ENCODE measurements at regions not wholly inside any gene's neighbourhood (a gene's known extent, or its start where the extent isn't known, plus 50 kb on each side); places are given as distances from the start of the nearest gene placed in this dataset.

- H3K9me3 ChIP-seq: no peaks in the 10 kb centered on the region
- H3K9me3 Mint-ChIP-seq (ENCODE audit: unreplicated experiment): peaks cover 8% of the 10 kb centered on the region
- ChIA-PET CTCF (interaction anchor here (0.7 kb wide), 1 partner anchor 64 kb away, joined by 3 read pairs; no protein-coding TSS in a partner anchor), POLR2A (interaction anchor here (0.9 kb wide), 1 partner anchor 210 kb away, joined by 4 read pairs; no protein-coding TSS in a partner anchor)
- H3K4me1 ChIP-seq: no peaks in the 10 kb centered on the region
- peaks cover 10% of the 10 kb centered on the region for H3K4me1 Mint-ChIP-seq (ENCODE audit: low read depth, unreplicated experiment)
- no TSS peak for BruUV-seq (replicated peaks)
- intact Hi-C loops (cut with micrococcal nuclease; ENCODE audit: unreplicated experiment): no loop called here
- H3K36me3 Mint-ChIP-seq (ENCODE audit: insufficient read depth, unreplicated experiment): no peaks in the 10 kb centered on the region
- H3K27me3 ChIP-seq (replicated peaks; ENCODE audit: control insufficient read depth, insufficient read depth, low read length): no peaks in the 10 kb centered on the region
- no peak for DNase-seq
- H3K4me3 ChIP-seq (ENCODE audit: low read depth, low read length): no peak overlapping the region
- H3K4me3 Mint-ChIP-seq (ENCODE audit: unreplicated experiment): no peak overlapping the region
- no peak for TF ChIP-seq CTCF (IDR thresholded peaks at IDR 0.05; ENCODE audit: insufficient read depth in 1 of 2, low read depth in 1 of 2, low read length in 1 of 2, severe bottlenecking in 1 of 2, unreplicated experiment in 1 of 2)
- no peaks in the 10 kb centered on the region for H3K36me3 ChIP-seq (ENCODE audit: control insufficient read depth, insufficient read depth, low read length)
- H3K27me3 Mint-ChIP-seq (ENCODE audit: insufficient read depth, unreplicated experiment): no peaks in the 10 kb centered on the region
- no peak overlapping the region for H3K27ac Mint-ChIP-seq (ENCODE audit: unreplicated experiment)
Measured at GRCh38 chr10:34018129-34018528, 683.7 kb upstream of the NRP1 start.

- H3K27me3 ChIP-seq (replicated peaks; ENCODE audit: control insufficient read depth, insufficient read depth, low read length): no peaks in the 10 kb centered on the region
- Mint-ChIP-seq H3K9me3 (ENCODE audit: unreplicated experiment) (peaks cover 16% of the 10 kb centered on the region), H3K4me1 (ENCODE audit: low read depth, unreplicated experiment) (peaks cover 10% of the 10 kb centered on the region), H3K27me3 (ENCODE audit: insufficient read depth, unreplicated experiment) (no peaks in the 10 kb centered on the region), H3K27ac (ENCODE audit: unreplicated experiment) (no peak overlapping the region), H3K4me3 (ENCODE audit: unreplicated experiment) (no peak overlapping the region), H3K36me3 (ENCODE audit: insufficient read depth, unreplicated experiment) (no peaks in the 10 kb centered on the region)
- no peak overlapping the region for H3K4me3 ChIP-seq (ENCODE audit: low read depth, low read length)
- ChIA-PET POLR2A (interaction anchor here (0.9 kb wide), 1 partner anchor 210 kb away, joined by 4 read pairs; no protein-coding TSS in a partner anchor), CTCF (interaction anchor here (0.7 kb wide), 1 partner anchor 39 kb away, joined by 3 read pairs; no protein-coding TSS in a partner anchor)
- BruUV-seq (replicated peaks): no TSS peak
- H3K36me3 ChIP-seq (ENCODE audit: control insufficient read depth, insufficient read depth, low read length): no peaks in the 10 kb centered on the region
- intact Hi-C loops (cut with micrococcal nuclease; ENCODE audit: unreplicated experiment): no loop called here
- no peaks in the 10 kb centered on the region for H3K4me1 ChIP-seq
- TF ChIP-seq CTCF (IDR thresholded peaks at IDR 0.05; ENCODE audit: insufficient read depth in 1 of 2, low read depth in 1 of 2, low read length in 1 of 2, severe bottlenecking in 1 of 2, unreplicated experiment in 1 of 2): peak; percentile 6 to 14
- no peaks in the 10 kb centered on the region for H3K9me3 ChIP-seq
- no peak for DNase-seq
Measured at GRCh38 chr10:34017281-34017680, 682.8 kb upstream of the NRP1 start.

- peaks cover 10% of the 10 kb centered on the region for H3K4me1 Mint-ChIP-seq (ENCODE audit: low read depth, unreplicated experiment)
- intact Hi-C loops (cut with micrococcal nuclease; ENCODE audit: unreplicated experiment): no loop called here
- no peaks in the 10 kb centered on the region for H3K36me3 Mint-ChIP-seq (ENCODE audit: insufficient read depth, unreplicated experiment)
- CTCF ChIA-PET: no interaction called here
- POLR2A ChIA-PET: no interaction called here
- H3K9me3 ChIP-seq: peaks cover 3% of the 10 kb centered on the region
- H3K4me1 ChIP-seq: no peaks in the 10 kb centered on the region
- H3K27me3 Mint-ChIP-seq (ENCODE audit: insufficient read depth, unreplicated experiment): no peaks in the 10 kb centered on the region
- no peak overlapping the region for H3K4me3 Mint-ChIP-seq (ENCODE audit: unreplicated experiment)
- no peak for DNase-seq
- H3K4me3 ChIP-seq (ENCODE audit: low read depth, low read length): no peak overlapping the region
- no peaks in the 10 kb centered on the region for H3K36me3 ChIP-seq (ENCODE audit: control insufficient read depth, insufficient read depth, low read length)
- peaks cover 23% of the 10 kb centered on the region for H3K9me3 Mint-ChIP-seq (ENCODE audit: unreplicated experiment)
- no peak for TF ChIP-seq CTCF (IDR thresholded peaks at IDR 0.05; ENCODE audit: insufficient read depth in 1 of 2, low read depth in 1 of 2, low read length in 1 of 2, severe bottlenecking in 1 of 2, unreplicated experiment in 1 of 2)
- no TSS peak for BruUV-seq (replicated peaks)
- H3K27me3 ChIP-seq (replicated peaks; ENCODE audit: control insufficient read depth, insufficient read depth, low read length): no peaks in the 10 kb centered on the region
- no peak overlapping the region for H3K27ac Mint-ChIP-seq (ENCODE audit: unreplicated experiment)
Measured at GRCh38 chr10:34016576-34016975, 682.1 kb upstream of the NRP1 start.

Measured in Caco-2 (cell line).